Ecto neural progenitor cell (in vitro differentiated cells): ENCODE measurements at regions not wholly inside any gene's neighbourhood (a gene's known extent, or its start where the extent isn't known, plus 50 kb on each side); places are given as distances from the start of the nearest gene placed in this dataset.

Experiments
- DNase-seq: peaks from one replicate; pipeline ENCODE4 v3.0.0-alpha.2; 2018; ENCODE audit warnings: low spot score

DNA sequence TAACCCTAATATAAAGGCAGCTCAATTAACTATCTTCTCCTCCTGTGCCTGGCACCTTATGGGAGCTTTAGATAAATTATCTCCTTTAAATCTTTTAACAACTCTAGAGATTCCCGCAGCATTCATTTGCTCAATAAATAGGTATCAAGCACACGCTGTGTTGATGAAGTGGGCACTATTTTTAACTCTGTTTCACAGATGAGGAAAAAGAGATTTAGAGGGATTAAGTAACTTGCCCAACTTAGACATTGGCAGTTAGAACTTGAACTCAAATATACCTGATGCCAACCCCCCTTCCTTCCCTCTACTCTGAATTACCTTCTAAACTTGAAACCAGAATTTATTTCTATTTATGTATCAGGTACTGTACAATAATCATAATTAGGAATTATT, 112.4 kb downstream of the SH3TC2 start:
- no peak for DNase-seq

DNA sequence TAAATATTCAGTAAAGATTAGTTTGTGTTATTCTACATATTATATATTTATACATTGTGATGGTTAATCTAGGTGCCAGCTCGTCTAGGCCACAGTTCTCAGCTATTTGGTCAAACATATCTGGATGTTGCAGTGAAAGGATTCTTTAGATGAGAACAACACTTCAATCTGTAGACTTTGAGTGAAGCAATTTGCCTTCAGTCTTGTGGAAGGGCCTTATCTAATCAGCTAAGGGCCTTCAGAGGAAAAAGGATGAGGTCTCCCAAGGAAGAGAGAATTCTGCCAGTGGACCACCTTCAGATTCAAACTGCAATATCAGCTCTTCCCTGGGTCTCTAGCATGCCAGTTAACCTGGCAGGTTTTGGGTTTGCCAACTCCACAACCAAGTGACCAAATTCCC, 112.0 kb downstream of the SH3TC2 start:
- no peak for DNase-seq

DNA sequence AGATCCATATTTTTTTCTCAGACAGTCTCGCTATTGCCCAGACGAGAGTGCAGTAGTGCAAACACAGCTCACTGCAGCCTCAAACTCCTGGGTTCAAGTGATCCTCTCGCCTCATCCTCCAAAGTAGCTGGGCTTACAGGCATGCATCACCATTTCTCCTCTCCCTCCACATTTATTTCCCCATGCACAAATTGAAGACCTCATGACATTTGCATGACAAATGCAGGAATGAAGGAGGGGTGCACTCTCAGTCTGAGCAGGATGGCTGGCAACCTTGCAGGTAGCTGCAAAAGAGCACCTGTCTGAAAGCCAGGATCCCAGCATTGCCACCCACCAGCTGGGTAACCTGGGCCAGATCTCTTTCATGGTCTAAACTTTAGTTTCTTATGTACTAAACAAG, 111.2 kb downstream of the SH3TC2 start:
- no peak for DNase-seq

DNA sequence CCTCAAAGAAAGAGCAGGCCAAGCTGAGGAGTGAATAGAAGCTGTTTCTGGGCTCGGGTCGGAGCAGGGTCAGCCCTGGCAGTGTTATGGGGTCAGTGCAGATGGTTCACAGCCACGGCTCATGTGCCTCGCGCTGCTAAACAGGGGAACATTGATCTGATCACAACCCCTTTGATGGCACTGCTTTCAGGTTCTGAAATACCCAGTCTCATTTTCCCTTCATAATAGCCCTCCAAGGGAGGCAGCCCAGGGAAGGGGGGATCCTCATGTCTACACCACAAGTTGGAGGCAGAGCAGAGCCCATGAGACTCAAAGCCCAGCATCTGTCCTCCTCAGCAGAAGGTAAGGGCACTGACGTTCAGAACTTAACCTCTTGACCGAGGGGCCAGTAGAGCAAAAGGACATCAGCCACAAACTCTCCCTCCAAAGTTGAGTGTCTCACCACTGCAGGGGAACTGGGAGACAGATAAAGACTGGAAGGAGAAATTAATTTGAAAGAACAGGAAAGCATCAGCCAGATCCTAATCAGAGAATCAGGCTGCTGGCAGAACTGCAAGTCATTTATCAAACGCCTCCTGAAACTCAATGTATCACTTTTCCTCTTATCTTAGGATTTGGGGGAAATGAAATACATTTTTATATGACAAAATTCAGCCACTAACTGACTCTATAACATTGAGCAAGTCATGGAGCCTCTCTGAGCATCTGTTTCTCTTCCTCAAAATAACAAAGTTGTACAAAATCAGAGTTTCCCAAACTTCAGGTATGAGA, 110.6 kb downstream of the SH3TC2 start:
- no peak for DNase-seq

DNA sequence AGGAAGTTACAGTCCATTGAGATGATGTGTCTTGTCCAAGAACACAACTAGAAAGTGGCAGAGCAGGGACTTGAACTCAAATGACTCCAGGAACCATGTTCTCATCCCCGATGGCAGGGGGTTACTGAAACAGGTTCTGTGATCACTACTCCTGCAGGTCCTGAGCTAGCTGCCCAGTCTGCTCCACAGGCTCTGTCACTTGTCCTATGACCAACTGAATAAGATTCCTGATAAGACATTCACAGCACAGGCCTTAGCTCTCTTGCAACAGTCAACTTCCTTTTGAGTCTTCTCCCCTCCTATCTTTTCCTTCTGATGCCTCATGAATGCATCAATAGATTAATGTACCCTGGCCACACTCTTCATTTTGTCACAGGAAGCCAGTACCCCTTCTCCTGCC, 109.2 kb downstream of the SH3TC2 start:
- DNase-seq, result no peak
